ENCODE measurements at regions not wholly inside any gene's neighbourhood (a gene's known extent, or its start where the extent isn't known, plus 50 kb on each side); places are given as distances from the start of the nearest gene placed in this dataset.
"Not testable (repeated sequence)": the region's sequence is repeated elsewhere in the genome, so short reads cannot be mapped to it uniquely, and the experiment has no call there.

DNA sequence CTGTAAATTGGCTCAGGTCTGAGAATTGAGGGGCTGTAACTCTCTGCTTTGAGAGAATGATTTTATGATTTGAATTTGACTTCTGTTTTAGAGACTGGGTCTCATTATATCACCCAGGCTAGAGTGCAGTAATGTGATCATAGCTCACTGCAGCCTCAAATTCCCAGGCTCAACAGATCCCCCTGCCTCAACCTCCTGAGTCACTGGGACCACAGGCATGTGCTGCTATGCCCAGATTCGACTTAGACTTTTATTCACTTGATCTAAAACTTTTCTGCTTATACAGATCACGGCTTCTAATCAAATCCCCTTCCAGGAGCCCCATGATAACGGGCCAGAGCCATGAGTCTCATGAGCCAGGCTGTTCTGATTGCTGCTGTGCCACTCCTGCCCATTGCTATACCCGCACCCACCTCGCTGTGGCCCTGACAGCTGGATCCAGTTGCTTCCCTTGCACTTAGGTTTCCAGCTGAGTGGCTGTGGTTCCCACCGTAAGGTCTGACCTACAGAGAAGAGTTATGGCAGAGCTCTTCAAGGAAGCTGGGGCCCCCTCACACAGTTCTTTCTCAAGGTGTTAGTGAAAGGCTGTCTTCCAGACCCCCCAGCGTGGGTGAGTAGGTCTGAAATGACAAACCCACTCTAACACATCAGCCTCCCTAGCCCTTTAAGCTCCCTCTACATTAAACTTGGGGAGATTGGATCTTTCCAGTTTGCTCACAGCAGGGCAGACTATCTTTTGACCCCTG lies 251.2 kb upstream of the SGCG start:
- FAIRE-seq (no peak), DNase-seq (no peak), ATAC-seq (no peak)
- no peaks in the 10 kb centered on the region for H3K9me3 ChIP-seq
- intact Hi-C loops (cut with DNase I), result loop anchor here in 2 of 3 donors (5.0 to 10.0 kb wide), 2 partner anchors 1425 to 1428 kb away; no protein-coding TSS in a partner anchor
- H3K4me1 ChIP-seq, result no peaks in the 10 kb centered on the region
- no peak overlapping the region for H3K27ac ChIP-seq
- WGBS, 2 donors, result 59 to 66% methylated on average over 7 of the region's 7 CpGs
- no peaks in the 10 kb centered on the region for H3K27me3 ChIP-seq
- TF ChIP-seq, protein P1, sequence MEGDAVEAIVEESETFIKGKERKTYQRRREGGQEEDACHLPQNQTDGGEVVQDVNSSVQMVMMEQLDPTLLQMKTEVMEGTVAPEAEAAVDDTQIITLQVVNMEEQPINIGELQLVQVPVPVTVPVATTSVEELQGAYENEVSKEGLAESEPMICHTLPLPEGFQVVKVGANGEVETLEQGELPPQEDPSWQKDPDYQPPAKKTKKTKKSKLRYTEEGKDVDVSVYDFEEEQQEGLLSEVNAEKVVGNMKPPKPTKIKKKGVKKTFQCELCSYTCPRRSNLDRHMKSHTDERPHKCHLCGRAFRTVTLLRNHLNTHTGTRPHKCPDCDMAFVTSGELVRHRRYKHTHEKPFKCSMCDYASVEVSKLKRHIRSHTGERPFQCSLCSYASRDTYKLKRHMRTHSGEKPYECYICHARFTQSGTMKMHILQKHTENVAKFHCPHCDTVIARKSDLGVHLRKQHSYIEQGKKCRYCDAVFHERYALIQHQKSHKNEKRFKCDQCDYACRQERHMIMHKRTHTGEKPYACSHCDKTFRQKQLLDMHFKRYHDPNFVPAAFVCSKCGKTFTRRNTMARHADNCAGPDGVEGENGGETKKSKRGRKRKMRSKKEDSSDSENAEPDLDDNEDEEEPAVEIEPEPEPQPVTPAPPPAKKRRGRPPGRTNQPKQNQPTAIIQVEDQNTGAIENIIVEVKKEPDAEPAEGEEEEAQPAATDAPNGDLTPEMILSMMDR (IDR thresholded peaks at IDR 0.05), result no peak
- no peak overlapping the region for H3K4me3 ChIP-seq
- H3K36me3 ChIP-seq, result no peaks in the 10 kb centered on the region

DNA sequence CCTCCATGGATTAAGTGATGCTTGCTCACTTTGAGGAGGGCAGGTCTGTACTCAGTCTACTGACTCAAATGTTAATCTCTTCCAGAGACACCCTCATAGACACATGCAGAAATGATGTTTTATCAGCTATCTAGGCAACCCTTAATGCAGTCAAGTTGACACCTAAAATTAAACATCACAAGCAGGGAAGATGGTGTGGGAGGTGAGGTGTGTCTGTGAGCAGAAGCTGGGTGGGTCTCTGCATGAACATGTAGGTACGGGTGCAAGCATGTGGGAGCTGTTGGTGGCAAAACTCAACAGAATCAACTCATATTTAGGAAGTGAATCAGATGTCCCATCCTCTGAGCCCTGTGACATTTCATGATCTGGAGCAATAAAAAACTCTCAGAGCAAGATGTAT lies 249.2 kb upstream of the SGCG start:
- ATAC-seq, result no peak
- Histone ChIP-seq H3K27me3 (no peaks in the 10 kb centered on the region), H3K36me3 (no peaks in the 10 kb centered on the region), H3K4me3 (no peak overlapping the region), H3K4me1 (no peaks in the 10 kb centered on the region), H3K9me3 (no peaks in the 10 kb centered on the region), H3K27ac (no peak overlapping the region)
- intact Hi-C loops (cut with DNase I), result loop anchor here in 2 of 3 donors (5.0 to 10.0 kb wide), 2 partner anchors 1423 to 1426 kb away; no protein-coding TSS in a partner anchor
- FAIRE-seq, result no peak
- TF ChIP-seq, protein P1 (IDR thresholded peaks at IDR 0.05), result no peak
- WGBS, 2 donors, result 58 to 74% methylated on average over 1 of the region's 1 CpG
- no peak for DNase-seq

DNA sequence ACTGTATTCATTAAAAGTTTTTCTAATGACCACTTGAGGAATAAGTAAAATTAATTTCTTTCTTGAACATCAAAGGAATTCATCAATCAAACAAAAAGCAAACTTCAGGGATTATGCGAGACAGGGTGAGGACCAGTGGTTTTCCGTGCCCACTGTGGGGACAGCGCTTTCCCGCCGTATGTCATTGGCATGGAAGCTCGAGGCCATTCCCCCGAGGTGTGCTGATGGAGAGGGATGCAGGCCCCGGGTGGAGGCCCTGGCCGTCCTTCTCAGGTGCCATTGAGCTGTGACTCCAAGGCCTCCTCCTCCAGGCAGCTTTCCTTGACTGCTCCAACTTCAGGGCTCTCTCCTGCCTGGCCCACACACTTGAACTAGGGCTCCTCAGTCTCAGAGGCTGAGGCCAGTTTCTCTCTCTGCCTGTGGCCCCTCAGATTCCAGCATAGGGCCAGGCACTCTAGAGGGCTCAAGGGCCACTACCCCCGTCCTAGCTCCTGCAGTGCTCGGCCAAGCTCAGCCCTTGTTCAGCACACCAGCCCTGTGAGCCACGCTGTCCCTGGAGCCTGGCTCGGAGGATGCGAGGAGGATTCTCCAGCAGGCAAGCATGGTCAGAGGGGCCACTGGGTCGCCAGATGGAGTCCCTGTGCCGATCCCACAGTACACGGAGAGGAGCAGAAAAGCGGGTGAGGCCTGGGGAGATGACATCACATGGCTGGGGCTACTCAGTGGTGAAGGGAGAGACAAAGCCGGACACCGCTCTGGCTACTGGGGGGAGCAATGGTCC lies 248.0 kb upstream of the SGCG start:
- H3K36me3 ChIP-seq, H3K27ac ChIP-seq, ATAC-seq, H3K4me3 ChIP-seq, H3K9me3 ChIP-seq, H3K4me1 ChIP-seq, DNase-seq, FAIRE-seq, H3K27me3 ChIP-seq: not testable (repeated sequence)
- intact Hi-C loops (cut with DNase I), result loop anchor here in 2 of 3 donors (5.0 to 10.0 kb wide), 2 partner anchors 1422 to 1424 kb away; no protein-coding TSS in a partner anchor
- WGBS, 2 donors, result 73 to 78% methylated on average over 18 to 19 of the region's 20 CpGs

DNA sequence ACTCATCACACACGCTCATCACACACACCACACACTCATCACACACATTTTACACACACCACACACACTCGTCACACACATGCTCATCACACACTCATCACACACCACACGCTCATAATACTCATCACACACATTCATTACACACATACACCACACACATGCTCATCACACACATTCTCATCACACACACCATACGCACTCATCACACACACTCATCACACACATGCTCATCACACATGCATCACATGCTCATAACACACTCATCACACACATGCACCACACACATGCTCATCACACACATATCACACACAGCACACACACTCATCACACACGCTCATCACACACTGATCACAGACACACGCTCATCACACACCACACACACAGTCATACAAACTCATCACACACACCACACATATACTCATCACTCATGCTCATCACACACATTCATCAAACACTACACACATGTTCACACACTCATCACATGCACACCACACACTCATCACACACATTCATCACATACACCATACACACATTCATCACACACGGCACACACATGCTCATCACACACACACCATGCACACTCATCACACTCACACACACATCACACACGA lies 247.1 kb upstream of the SGCG start:
- TF ChIP-seq, protein P1 (IDR thresholded peaks at IDR 0.05), result no peak
- intact Hi-C loops (cut with DNase I), result loop anchor here in 2 of 3 donors (5.0 to 10.0 kb wide), 2 partner anchors 1421 to 1424 kb away; no protein-coding TSS in a partner anchor
- H3K4me1 ChIP-seq, result no peaks in the 10 kb centered on the region
- no peaks in the 10 kb centered on the region for H3K9me3 ChIP-seq
- no peak overlapping the region for H3K4me3 ChIP-seq
- H3K27me3 ChIP-seq, result no peaks in the 10 kb centered on the region
- ATAC-seq, result no peak
- 72 to 73% methylated on average over 8 of the region's 8 CpGs for WGBS, 2 donors
- H3K36me3 ChIP-seq, result no peaks in the 10 kb centered on the region
- DNase-seq, result no peak
- no peak for FAIRE-seq
- no peak overlapping the region for H3K27ac ChIP-seq
